Cardiac muscle cell (in vitro differentiated cells and primary cell): ENCODE measurements at regions not wholly inside any gene's neighbourhood (a gene's known extent, or its start where the extent isn't known, plus 50 kb on each side); places are given as distances from the start of the nearest gene placed in this dataset.

Source experiments
- DNase-seq, 2 donors: peaks; one replicate each; pipeline versions ENCODE4 v3.0.0 to v3.0.0-alpha.2; 2010 to 2017; ENCODE audit warnings: low read depth in 1 of 2, low spot score in 1 of 2
- H3K27ac ChIP-seq: fragments of 200-600 bp; sonication (generic); 2 replicates; pipeline ENCODE4 v1.5.1; 2016
- H3K27me3 ChIP-seq: fragments of 200-600 bp; sonication (generic); 2 replicates; pipeline ENCODE4 v1.6.0; 2016; ENCODE audit warnings: control low read depth
- H3K36me3 ChIP-seq: fragments of 200-600 bp; sonication (generic); 2 replicates; pipeline ENCODE4 v1.5.1; 2016; ENCODE audit warnings: control low read depth
- H3K4me1 ChIP-seq: fragments of 200-600 bp; sonication (generic); 2 replicates; pipeline ENCODE4 v1.8.1; 2017; ENCODE audit warnings: low read depth, mild to moderate bottlenecking, mixed run types
- H3K4me3 ChIP-seq: fragments of 200-600 bp; sonication (generic); 2 replicates; pipeline ENCODE4 v1.5.1; 2016; ENCODE audit warnings: mild to moderate bottlenecking
- H3K9me3 ChIP-seq: fragments of 200-600 bp; sonication (generic); 2 replicates; pipeline ENCODE4 v1.5.1; 2017; ENCODE audit warnings: low read depth, mild to moderate bottlenecking, control low read depth
- TF ChIP-seq, protein P1 (sequence below): IDR thresholded peaks from 2 replicates; pipeline ENCODE4 v1.5.1; 2012; ENCODE audit warnings: low read depth, mild to moderate bottlenecking, low read length

- Histone ChIP-seq H3K9me3 (no peaks in the 10 kb centered on the region), H3K27me3 (no peaks in the 10 kb centered on the region), H3K4me1 (peaks cover 7% of the 10 kb centered on the region), H3K36me3 (no peaks in the 10 kb centered on the region), H3K4me3 (no peak overlapping the region), H3K27ac (no peak overlapping the region)
- DNase-seq = peak in 1 of 2 donors; percentile 64
- TF ChIP-seq, protein P1, sequence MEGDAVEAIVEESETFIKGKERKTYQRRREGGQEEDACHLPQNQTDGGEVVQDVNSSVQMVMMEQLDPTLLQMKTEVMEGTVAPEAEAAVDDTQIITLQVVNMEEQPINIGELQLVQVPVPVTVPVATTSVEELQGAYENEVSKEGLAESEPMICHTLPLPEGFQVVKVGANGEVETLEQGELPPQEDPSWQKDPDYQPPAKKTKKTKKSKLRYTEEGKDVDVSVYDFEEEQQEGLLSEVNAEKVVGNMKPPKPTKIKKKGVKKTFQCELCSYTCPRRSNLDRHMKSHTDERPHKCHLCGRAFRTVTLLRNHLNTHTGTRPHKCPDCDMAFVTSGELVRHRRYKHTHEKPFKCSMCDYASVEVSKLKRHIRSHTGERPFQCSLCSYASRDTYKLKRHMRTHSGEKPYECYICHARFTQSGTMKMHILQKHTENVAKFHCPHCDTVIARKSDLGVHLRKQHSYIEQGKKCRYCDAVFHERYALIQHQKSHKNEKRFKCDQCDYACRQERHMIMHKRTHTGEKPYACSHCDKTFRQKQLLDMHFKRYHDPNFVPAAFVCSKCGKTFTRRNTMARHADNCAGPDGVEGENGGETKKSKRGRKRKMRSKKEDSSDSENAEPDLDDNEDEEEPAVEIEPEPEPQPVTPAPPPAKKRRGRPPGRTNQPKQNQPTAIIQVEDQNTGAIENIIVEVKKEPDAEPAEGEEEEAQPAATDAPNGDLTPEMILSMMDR = no peak
Observed at GRCh38 chr11:32531528-32531927, 52.1 kb upstream of the EIF3M start.

- Histone ChIP-seq H3K27me3 (no peaks in the 10 kb centered on the region), H3K4me3 (no peak overlapping the region), H3K9me3 (no peaks in the 10 kb centered on the region), H3K4me1 (peaks cover 7% of the 10 kb centered on the region), H3K27ac (no peak overlapping the region), H3K36me3 (no peaks in the 10 kb centered on the region)
- TF ChIP-seq, protein P1 = no peak
- DNase-seq = no peak
Observed at GRCh38 chr11:32529994-32530588, 53.5 kb upstream of the EIF3M start.

DNA sequence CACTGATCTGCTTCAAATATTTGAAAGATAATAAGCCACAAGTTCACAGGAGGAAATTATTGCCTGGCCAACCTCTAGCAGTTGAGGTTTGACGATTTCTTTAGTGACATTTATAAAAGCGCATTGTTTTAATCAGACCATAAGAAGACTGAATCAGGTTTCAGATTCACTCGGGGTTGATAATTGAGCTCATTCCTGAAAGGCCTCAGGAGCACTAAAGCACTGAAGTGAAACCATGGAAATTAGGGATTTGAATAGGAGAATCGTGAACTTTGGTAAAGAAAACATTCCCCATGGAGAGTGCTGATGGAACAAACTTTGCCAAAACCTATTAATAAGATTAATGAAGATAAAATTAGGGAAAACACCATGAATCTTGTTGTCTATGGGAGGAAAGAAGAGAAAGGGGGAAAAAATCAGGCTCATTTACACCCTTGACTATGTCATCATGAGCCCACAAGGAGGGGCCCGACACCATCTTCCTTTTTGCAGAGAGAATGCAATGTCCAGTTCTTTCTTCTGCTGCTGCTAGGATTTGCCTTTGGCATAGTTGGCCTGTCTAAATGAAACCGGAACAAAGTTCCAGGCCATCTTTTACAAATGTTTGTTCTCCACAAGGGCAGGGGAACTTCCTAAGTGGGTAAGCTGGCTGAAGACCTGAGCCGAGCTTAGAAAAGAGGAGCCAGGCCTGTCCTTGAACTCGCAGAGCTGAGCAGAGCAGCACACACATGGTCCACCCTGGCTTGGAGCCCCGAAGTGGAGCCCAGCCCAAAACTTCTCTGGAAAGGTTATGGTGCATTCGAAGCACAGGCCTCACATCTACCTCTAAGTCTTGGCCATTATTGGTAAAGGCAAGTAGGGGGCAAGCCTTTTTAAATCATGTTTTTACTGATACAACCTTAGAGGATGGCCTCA is 56.1 kb upstream of the EIF3M start:
- TF ChIP-seq, protein P1 = no peak
- Histone ChIP-seq H3K4me3 (no peak overlapping the region), H3K36me3 (no peaks in the 10 kb centered on the region), H3K27me3 (no peaks in the 10 kb centered on the region), H3K27ac (no peak overlapping the region), H3K4me1 (peaks cover 7% of the 10 kb centered on the region), H3K9me3 (no peaks in the 10 kb centered on the region)
- DNase-seq = peak in 1 of 2 donors; percentile 39

DNA sequence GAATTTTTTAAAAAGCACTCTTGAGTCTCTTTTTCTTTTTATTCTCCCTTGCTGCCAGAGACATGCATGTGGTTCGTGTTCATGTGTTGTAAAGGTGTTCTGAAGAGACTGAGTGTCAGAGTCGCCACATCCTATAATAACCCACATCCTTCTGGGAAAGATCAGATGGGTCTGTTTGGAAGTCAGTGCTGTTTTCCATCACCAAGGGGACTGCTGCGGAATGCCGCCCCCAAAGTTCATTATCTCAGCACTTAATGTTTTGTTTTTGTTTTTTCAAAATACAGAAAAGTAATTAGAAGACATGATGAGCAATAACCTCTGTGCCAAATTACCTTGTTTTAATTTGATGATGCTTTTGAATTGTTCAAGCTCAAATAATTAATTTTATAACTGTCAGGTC is 56.9 kb upstream of the EIF3M start:
- Histone ChIP-seq H3K9me3 (no peaks in the 10 kb centered on the region), H3K36me3 (no peaks in the 10 kb centered on the region), H3K27me3 (no peaks in the 10 kb centered on the region), H3K27ac (no peak overlapping the region), H3K4me1 (peaks cover 6% of the 10 kb centered on the region), H3K4me3 (no peak overlapping the region)
- DNase-seq = peak in 1 of 2 donors; percentile 15
- TF ChIP-seq, protein P1 = no peak

DNA sequence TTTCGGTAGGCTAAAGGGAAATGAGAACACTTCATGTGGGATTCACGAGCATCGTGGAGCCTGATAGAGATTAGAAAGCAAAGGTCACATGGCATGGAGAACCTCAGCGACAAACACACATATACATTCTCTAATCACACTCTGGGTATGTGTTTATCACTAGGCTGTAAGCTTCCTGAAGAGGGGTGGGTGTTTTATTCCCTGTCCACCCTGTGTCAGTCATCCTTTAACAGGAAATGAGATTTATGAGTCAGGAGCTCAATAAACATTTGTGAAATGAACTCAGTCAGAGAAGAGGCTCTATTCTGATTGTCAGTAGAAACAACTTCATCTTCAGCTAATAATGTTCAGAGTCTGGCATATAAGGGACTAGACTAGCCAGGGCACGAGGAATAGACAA is 71.7 kb upstream of the EIF3M start:
- peak in 1 of 2 donors; percentile 14 for DNase-seq

More for the DNA sequence above, 71.7 kb upstream of the EIF3M start:
- Histone ChIP-seq H3K4me1 (no peaks in the 10 kb centered on the region), H3K27ac (no peak overlapping the region), H3K4me3 (no peak overlapping the region), H3K9me3 (no peaks in the 10 kb centered on the region), H3K27me3 (no peaks in the 10 kb centered on the region), H3K36me3 (no peaks in the 10 kb centered on the region)
- TF ChIP-seq, protein P1 = no peak
